A673 (cell line): ENCODE measurements at regions not wholly inside any gene's neighbourhood (a gene's known extent, or its start where the extent isn't known, plus 50 kb on each side); places are given as distances from the start of the nearest gene placed in this dataset.

ENCODE experiments used
- BruUV-seq: library from RNA; stranded (reverse); fragments of 400-500 nt; replicated peaks from 2 replicates; lab custom pipeline; 2021; lab: Mats Ljungman, UMichigan
- CTCF ChIA-PET: fragments of 300-600 bp; sonication (Branson Sonifier 250); formaldehyde crosslinking; loops from one replicate; lab custom pipeline; 2022; ENCODE audit warnings: antibody characterized with exemption; lab: Charles Lee
- POLR2A ChIA-PET: fragments of 300-600 bp; sonication (Branson Sonifier 250); formaldehyde crosslinking; loops from one replicate; lab custom pipeline; 2022; ENCODE audit warnings: antibody characterized with exemption; ENCODE audit not compliant: low non-redundant PET; lab: Charles Lee
- DNase-seq: peaks from one replicate; pipeline ENCODE4 v3.0.0-alpha.2; 2015; ENCODE audit warnings: low spot score
- H3K27ac ChIP-seq: fragments of 200-600 bp; sonication (generic); 2 replicates; pipeline ENCODE4 v1.5.1; 2016; ENCODE audit warnings: mixed run types, low read depth, mild to moderate bottlenecking, mixed read lengths, antibody characterized with exemption, low read length; ENCODE audit not compliant: poor library complexity, severe bottlenecking
- H3K27me3 ChIP-seq: fragments of 200-600 bp; sonication (generic); replicated peaks from 2 replicates; pipeline ENCODE4 v1.6.1; 2017; ENCODE audit warnings: mixed run types, low read depth, mild to moderate bottlenecking, mixed read lengths, antibody characterized with exemption, low read length; ENCODE audit not compliant: insufficient read depth, poor library complexity
- H3K36me3 ChIP-seq: fragments of 200-600 bp; sonication (generic); 2 replicates; pipeline ENCODE4 v1.6.1; 2016; ENCODE audit warnings: mixed run types, mild to moderate bottlenecking, mixed read lengths, antibody characterized with exemption, low read length; ENCODE audit not compliant: insufficient read depth, poor library complexity, severe bottlenecking
- H3K4me1 ChIP-seq: fragments of 200-600 bp; sonication (generic); 2 replicates; pipeline ENCODE4 v1.6.1; 2017; ENCODE audit warnings: mixed run types, mild to moderate bottlenecking, mixed read lengths, antibody characterized with exemption, low read length; ENCODE audit not compliant: insufficient read depth, poor library complexity, severe bottlenecking
- H3K4me3 ChIP-seq: fragments of 200-600 bp; sonication (generic); 2 replicates; pipeline ENCODE4 v1.5.1; 2016; ENCODE audit warnings: low read depth, mixed run types, mild to moderate bottlenecking, mixed read lengths, low read length; ENCODE audit not compliant: poor library complexity, severe bottlenecking
- H3K9me3 ChIP-seq: fragments of 200-600 bp; sonication (generic); 2 replicates; pipeline ENCODE4 v1.6.1; 2016; ENCODE audit warnings: mixed run types, low read depth, mild to moderate bottlenecking, mixed read lengths, antibody characterized with exemption, low read length; ENCODE audit not compliant: poor library complexity, severe bottlenecking
- EZH2 ChIP-seq: fragments of 200-600 bp; sonication (generic); IDR thresholded peaks from 2 replicates; pipeline ENCODE4 v1.6.1; 2017; ENCODE audit warnings: borderline replicate concordance, low read depth, mild to moderate bottlenecking, mixed read lengths, antibody characterized with exemption, low read length; ENCODE audit not compliant: poor library complexity, severe bottlenecking
- intact Hi-C: fragments of 100-400 bp; cut with micrococcal nuclease; formaldehyde crosslinking; loops from one replicate; pipeline ENCODE4 v1.10.0; 2022; ENCODE audit not compliant: unreplicated experiment
- TF ChIP-seq, protein P1 (sequence below): fragments of 300-800, 200-600 bp; sonication (generic); conservative IDR thresholded peaks from 2 replicates; pipeline ENCODE4 v1.5.1; 2017; ENCODE audit warnings: low read depth, mild to moderate bottlenecking, antibody characterized with exemption, low read length, moderate library complexity, mixed read lengths

DNA sequence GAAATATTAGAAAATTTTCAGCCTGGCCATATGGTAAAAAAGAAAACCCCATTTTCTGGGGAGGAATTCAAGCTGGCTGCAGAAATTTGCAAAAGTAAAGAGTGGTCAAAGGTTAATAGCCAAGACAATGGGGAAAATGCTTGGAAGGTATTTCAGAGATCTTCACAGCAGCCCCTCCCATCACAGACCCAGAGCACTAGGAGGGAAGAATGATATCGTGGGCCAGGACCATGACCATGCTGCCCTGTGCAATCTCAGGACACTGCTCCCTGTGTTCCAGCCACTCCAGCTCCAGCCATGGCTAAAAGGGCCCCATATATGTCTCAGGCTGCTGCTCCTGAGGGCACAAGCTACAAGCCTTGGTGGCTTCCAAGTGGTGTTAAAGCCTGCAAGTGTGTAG, 93.9 kb upstream of the AGAP1 start:
- H3K27me3 ChIP-seq = no peaks in the 10 kb centered on the region
- H3K36me3 ChIP-seq = no peaks in the 10 kb centered on the region
- no peaks in the 10 kb centered on the region for H3K9me3 ChIP-seq
- intact Hi-C loops = no loop called here
- no peak for DNase-seq
- no peak overlapping the region for H3K4me3 ChIP-seq
- H3K27ac ChIP-seq = no peak overlapping the region
- TF ChIP-seq, protein P1, sequence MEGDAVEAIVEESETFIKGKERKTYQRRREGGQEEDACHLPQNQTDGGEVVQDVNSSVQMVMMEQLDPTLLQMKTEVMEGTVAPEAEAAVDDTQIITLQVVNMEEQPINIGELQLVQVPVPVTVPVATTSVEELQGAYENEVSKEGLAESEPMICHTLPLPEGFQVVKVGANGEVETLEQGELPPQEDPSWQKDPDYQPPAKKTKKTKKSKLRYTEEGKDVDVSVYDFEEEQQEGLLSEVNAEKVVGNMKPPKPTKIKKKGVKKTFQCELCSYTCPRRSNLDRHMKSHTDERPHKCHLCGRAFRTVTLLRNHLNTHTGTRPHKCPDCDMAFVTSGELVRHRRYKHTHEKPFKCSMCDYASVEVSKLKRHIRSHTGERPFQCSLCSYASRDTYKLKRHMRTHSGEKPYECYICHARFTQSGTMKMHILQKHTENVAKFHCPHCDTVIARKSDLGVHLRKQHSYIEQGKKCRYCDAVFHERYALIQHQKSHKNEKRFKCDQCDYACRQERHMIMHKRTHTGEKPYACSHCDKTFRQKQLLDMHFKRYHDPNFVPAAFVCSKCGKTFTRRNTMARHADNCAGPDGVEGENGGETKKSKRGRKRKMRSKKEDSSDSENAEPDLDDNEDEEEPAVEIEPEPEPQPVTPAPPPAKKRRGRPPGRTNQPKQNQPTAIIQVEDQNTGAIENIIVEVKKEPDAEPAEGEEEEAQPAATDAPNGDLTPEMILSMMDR = no peak
- no peak for TF ChIP-seq EZH2
- H3K4me1 ChIP-seq = peaks cover 5% of the 10 kb centered on the region
- POLR2A ChIA-PET = no interaction called here
- BruUV-seq = no TSS peak
- CTCF ChIA-PET = no interaction called here

DNA sequence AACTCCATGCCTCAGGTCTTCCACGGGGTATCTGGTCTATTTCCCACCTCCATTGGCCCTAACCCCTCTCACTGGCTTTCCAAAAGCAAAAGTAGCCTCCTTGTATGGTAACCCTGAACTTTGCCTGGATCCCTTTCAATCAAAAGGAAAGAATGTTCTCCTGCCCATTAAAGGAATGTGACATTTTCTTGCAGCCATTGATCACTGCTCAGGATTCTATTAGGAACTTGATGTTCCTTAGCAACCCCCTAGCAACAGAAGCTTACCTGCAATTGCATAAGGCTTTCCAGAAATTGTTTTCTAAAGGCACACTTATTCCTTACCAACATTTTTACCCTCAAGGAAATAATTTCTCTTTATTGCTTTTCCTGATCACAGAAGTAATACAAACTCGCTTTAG, 91.4 kb upstream of the AGAP1 start:
- intact Hi-C loops = no loop called here
- Histone ChIP-seq H3K4me3 (no peak overlapping the region), H3K27me3 (no peaks in the 10 kb centered on the region), H3K9me3 (no peaks in the 10 kb centered on the region), H3K4me1 (peaks cover 5% of the 10 kb centered on the region), H3K36me3 (no peaks in the 10 kb centered on the region), H3K27ac (no peak overlapping the region)
- ChIA-PET POLR2A (no interaction called here), CTCF (no interaction called here)
- no peak for DNase-seq
- no peak for TF ChIP-seq EZH2
- TF ChIP-seq, protein P1 = no peak
- no TSS peak for BruUV-seq

- DNase-seq = no peak
- no peak for TF ChIP-seq EZH2
- TF ChIP-seq, protein P1 = no peak
- CTCF ChIA-PET = no interaction called here
- H3K36me3 ChIP-seq = no peaks in the 10 kb centered on the region
- H3K27me3 ChIP-seq = no peaks in the 10 kb centered on the region
- H3K4me3 ChIP-seq = no peak overlapping the region
- POLR2A ChIA-PET = no interaction called here
- intact Hi-C loops = no loop called here
- H3K9me3 ChIP-seq = no peaks in the 10 kb centered on the region
- peaks cover 5% of the 10 kb centered on the region for H3K4me1 ChIP-seq
- BruUV-seq = no TSS peak
- H3K27ac ChIP-seq = no peak overlapping the region
Measured at GRCh38 chr2:235405612-235406361, 88.1 kb upstream of the AGAP1 start.
